ENCODE measurements at regions not wholly inside any gene's neighbourhood (a gene's known extent, or its start where the extent isn't known, plus 50 kb on each side); places are given as distances from the start of the nearest gene placed in this dataset.

- no peak overlapping the region for H3K9ac ChIP-seq (ENCODE audit: low read depth, low read length)
- no peaks in the 10 kb centered on the region for H3K9me3 ChIP-seq (ENCODE audit: control insufficient read depth, insufficient read depth, low read length)
- H3K4me1 ChIP-seq (ENCODE audit: control insufficient read depth, insufficient read depth, low read length) = peaks cover 15% of the 10 kb centered on the region
- no peaks in the 10 kb centered on the region for H3K27me3 ChIP-seq (ENCODE audit: control insufficient read depth, insufficient read depth, low read length)
- no peaks in the 10 kb centered on the region for H3K36me3 ChIP-seq (ENCODE audit: control insufficient read depth, insufficient read depth, low read length)
- no peak overlapping the region for H3K4me3 ChIP-seq (ENCODE audit: low read depth, low read length)
- no peak overlapping the region for H3K27ac ChIP-seq (ENCODE audit: low read depth, low read length)
These were observed 51.7 kb upstream of the ACVR2A start for GRCh38 chr2:147792966-147793617.

GRCh38 chr2:147790580-147790979 lies 54.2 kb upstream of the ACVR2A start:
- Histone ChIP-seq H3K27me3 (ENCODE audit: control insufficient read depth, insufficient read depth, low read length) (no peaks in the 10 kb centered on the region), H3K4me3 (ENCODE audit: low read depth, low read length) (no peak overlapping the region), H3K27ac (ENCODE audit: low read depth, low read length) (no peak overlapping the region), H3K9ac (ENCODE audit: low read depth, low read length) (no peak overlapping the region), H3K9me3 (ENCODE audit: control insufficient read depth, insufficient read depth, low read length) (no peaks in the 10 kb centered on the region), H3K4me1 (ENCODE audit: control insufficient read depth, insufficient read depth, low read length) (peaks cover 15% of the 10 kb centered on the region), H3K36me3 (ENCODE audit: control insufficient read depth, insufficient read depth, low read length) (no peaks in the 10 kb centered on the region)

- no peak overlapping the region for H3K9ac ChIP-seq (ENCODE audit: low read depth, low read length)
These were observed 55.1 kb upstream of the ACVR2A start for GRCh38 chr2:147789720-147790119.

GRCh38 chr2:147789287-147789686 lies 55.5 kb upstream of the ACVR2A start:
- Histone ChIP-seq H3K27me3 (ENCODE audit: control insufficient read depth, insufficient read depth, low read length) (no peaks in the 10 kb centered on the region), H3K27ac (ENCODE audit: low read depth, low read length) (no peak overlapping the region), H3K4me3 (ENCODE audit: low read depth, low read length) (no peak overlapping the region), H3K36me3 (ENCODE audit: control insufficient read depth, insufficient read depth, low read length) (no peaks in the 10 kb centered on the region), H3K9me3 (ENCODE audit: control insufficient read depth, insufficient read depth, low read length) (no peaks in the 10 kb centered on the region), H3K4me1 (ENCODE audit: control insufficient read depth, insufficient read depth, low read length) (peaks cover 15% of the 10 kb centered on the region), H3K9ac (ENCODE audit: low read depth, low read length) (no peak overlapping the region)

More at GRCh38 chr2:147789720-147790119, 55.1 kb upstream of the ACVR2A start:
- no peak overlapping the region for H3K27ac ChIP-seq (ENCODE audit: low read depth, low read length)
- H3K4me3 ChIP-seq (ENCODE audit: low read depth, low read length) = no peak overlapping the region
- H3K9me3 ChIP-seq (ENCODE audit: control insufficient read depth, insufficient read depth, low read length) = no peaks in the 10 kb centered on the region
- no peaks in the 10 kb centered on the region for H3K27me3 ChIP-seq (ENCODE audit: control insufficient read depth, insufficient read depth, low read length)
- H3K4me1 ChIP-seq (ENCODE audit: control insufficient read depth, insufficient read depth, low read length) = peaks cover 15% of the 10 kb centered on the region
- H3K36me3 ChIP-seq (ENCODE audit: control insufficient read depth, insufficient read depth, low read length) = no peaks in the 10 kb centered on the region

- Histone ChIP-seq H3K36me3 (ENCODE audit: control insufficient read depth, insufficient read depth, low read length) (no peaks in the 10 kb centered on the region), H3K27me3 (ENCODE audit: control insufficient read depth, insufficient read depth, low read length) (no peaks in the 10 kb centered on the region), H3K9me3 (ENCODE audit: control insufficient read depth, insufficient read depth, low read length) (no peaks in the 10 kb centered on the region), H3K9ac (ENCODE audit: low read depth, low read length) (no peak overlapping the region), H3K4me1 (ENCODE audit: control insufficient read depth, insufficient read depth, low read length) (no peaks in the 10 kb centered on the region), H3K27ac (ENCODE audit: low read depth, low read length) (no peak overlapping the region), H3K4me3 (ENCODE audit: low read depth, low read length) (no peak overlapping the region)
These were observed 62.5 kb upstream of the ACVR2A start for GRCh38 chr2:147782141-147782930.

GRCh38 chr2:147779440-147779839 lies 65.4 kb upstream of the ACVR2A start:
- Histone ChIP-seq H3K27me3 (ENCODE audit: control insufficient read depth, insufficient read depth, low read length) (no peaks in the 10 kb centered on the region), H3K36me3 (ENCODE audit: control insufficient read depth, insufficient read depth, low read length) (no peaks in the 10 kb centered on the region), H3K27ac (ENCODE audit: low read depth, low read length) (no peak overlapping the region), H3K9me3 (ENCODE audit: control insufficient read depth, insufficient read depth, low read length) (no peaks in the 10 kb centered on the region), H3K9ac (ENCODE audit: low read depth, low read length) (no peak overlapping the region), H3K4me3 (ENCODE audit: low read depth, low read length) (no peak overlapping the region), H3K4me1 (ENCODE audit: control insufficient read depth, insufficient read depth, low read length) (no peaks in the 10 kb centered on the region)

GRCh38 chr2:147777394-147777793 lies 67.4 kb upstream of the ACVR2A start:
- no peak overlapping the region for H3K9ac ChIP-seq (ENCODE audit: low read depth, low read length)
- H3K27me3 ChIP-seq (ENCODE audit: control insufficient read depth, insufficient read depth, low read length) = no peaks in the 10 kb centered on the region
- H3K9me3 ChIP-seq (ENCODE audit: control insufficient read depth, insufficient read depth, low read length) = no peaks in the 10 kb centered on the region

GRCh38 chr2:147774805-147775204 lies 70.0 kb upstream of the ACVR2A start:
- H3K27ac ChIP-seq (ENCODE audit: low read depth, low read length) = no peak overlapping the region
- no peaks in the 10 kb centered on the region for H3K9me3 ChIP-seq (ENCODE audit: control insufficient read depth, insufficient read depth, low read length)
- no peak overlapping the region for H3K9ac ChIP-seq (ENCODE audit: low read depth, low read length)
- no peak overlapping the region for H3K4me3 ChIP-seq (ENCODE audit: low read depth, low read length)
- H3K27me3 ChIP-seq (ENCODE audit: control insufficient read depth, insufficient read depth, low read length) = no peaks in the 10 kb centered on the region
- no peaks in the 10 kb centered on the region for H3K36me3 ChIP-seq (ENCODE audit: control insufficient read depth, insufficient read depth, low read length)
- H3K4me1 ChIP-seq (ENCODE audit: control insufficient read depth, insufficient read depth, low read length) = peaks cover 9% of the 10 kb centered on the region

More at GRCh38 chr2:147777394-147777793, 67.4 kb upstream of the ACVR2A start:
- Histone ChIP-seq H3K36me3 (ENCODE audit: control insufficient read depth, insufficient read depth, low read length) (no peaks in the 10 kb centered on the region), H3K27ac (ENCODE audit: low read depth, low read length) (no peak overlapping the region), H3K4me3 (ENCODE audit: low read depth, low read length) (no peak overlapping the region), H3K4me1 (ENCODE audit: control insufficient read depth, insufficient read depth, low read length) (peaks cover 9% of the 10 kb centered on the region)

- peaks cover 9% of the 10 kb centered on the region for H3K4me1 ChIP-seq (ENCODE audit: control insufficient read depth, insufficient read depth, low read length)
- no peaks in the 10 kb centered on the region for H3K36me3 ChIP-seq (ENCODE audit: control insufficient read depth, insufficient read depth, low read length)
- H3K9me3 ChIP-seq (ENCODE audit: control insufficient read depth, insufficient read depth, low read length) = no peaks in the 10 kb centered on the region
- no peak overlapping the region for H3K9ac ChIP-seq (ENCODE audit: low read depth, low read length)
- H3K27me3 ChIP-seq (ENCODE audit: control insufficient read depth, insufficient read depth, low read length) = no peaks in the 10 kb centered on the region
- H3K4me3 ChIP-seq (ENCODE audit: low read depth, low read length) = no peak overlapping the region
- peak overlapping the region; percentile 17 for H3K27ac ChIP-seq (ENCODE audit: low read depth, low read length)
These were observed 71.3 kb upstream of the ACVR2A start for GRCh38 chr2:147773479-147773878.

GRCh38 chr2:147772781-147773180 lies 72.0 kb upstream of the ACVR2A start:
- Histone ChIP-seq H3K36me3 (ENCODE audit: control insufficient read depth, insufficient read depth, low read length) (no peaks in the 10 kb centered on the region), H3K4me3 (ENCODE audit: low read depth, low read length) (no peak overlapping the region), H3K27me3 (ENCODE audit: control insufficient read depth, insufficient read depth, low read length) (no peaks in the 10 kb centered on the region), H3K27ac (ENCODE audit: low read depth, low read length) (no peak overlapping the region), H3K9ac (ENCODE audit: low read depth, low read length) (no peak overlapping the region), H3K9me3 (ENCODE audit: control insufficient read depth, insufficient read depth, low read length) (no peaks in the 10 kb centered on the region), H3K4me1 (ENCODE audit: control insufficient read depth, insufficient read depth, low read length) (peaks cover 9% of the 10 kb centered on the region)

GRCh38 chr2:147763861-147764260 lies 81.0 kb upstream of the ACVR2A start:
- no peak overlapping the region for H3K27ac ChIP-seq (ENCODE audit: low read depth, low read length)
- H3K4me3 ChIP-seq (ENCODE audit: low read depth, low read length) = no peak overlapping the region
- no peaks in the 10 kb centered on the region for H3K36me3 ChIP-seq (ENCODE audit: control insufficient read depth, insufficient read depth, low read length)
- H3K4me1 ChIP-seq (ENCODE audit: control insufficient read depth, insufficient read depth, low read length) = no peaks in the 10 kb centered on the region
- H3K9me3 ChIP-seq (ENCODE audit: control insufficient read depth, insufficient read depth, low read length) = peaks cover 10% of the 10 kb centered on the region
- H3K9ac ChIP-seq (ENCODE audit: low read depth, low read length) = no peak overlapping the region
- H3K27me3 ChIP-seq (ENCODE audit: control insufficient read depth, insufficient read depth, low read length) = no peaks in the 10 kb centered on the region

All from HUES48 (cell line).